K562 (cell line): ENCODE measurements at regions not wholly inside any gene's neighbourhood (a gene's known extent, or its start where the extent isn't known, plus 50 kb on each side); places are given as distances from the start of the nearest gene placed in this dataset.
A peak's percentile ranks its signal among the peaks of the same experiment; 100 is the strongest.

Experiments used
- ATAC-seq: fragments of 200-7000 bp; cut with Tn5 transposase; 3 replicates; pipeline ENCODE4 v1.9.1; 2020; ENCODE audit warnings: moderate library complexity
- BruUV-seq: library from RNA; stranded (reverse); fragments of 400-500 nt; replicated peaks from 2 replicates; lab custom pipeline; 2021; lab: Mats Ljungman, UMichigan
- CTCF ChIA-PET: fragments of 300-600 bp; formaldehyde crosslinking; extraction: SDS; loops from one replicate; lab custom pipeline; 2021; ENCODE audit warnings: low intra/inter-chr PET ratio; lab: Yijun Ruan, JAX
- POLR2A ChIA-PET: fragments of 300-600, 350-650 bp; sonication (Branson Sonifier 250); formaldehyde crosslinking; extraction: SDS; loops from one replicate; lab custom pipeline; 2021; ENCODE audit warnings: antibody characterized with exemption, inconsistent platforms; lab: Yijun Ruan, JAX
- DNase-seq, 4 experiments: peaks; one replicate each; pipeline versions ENCODE4 v3.0.0 to v3.0.0-alpha.2; 2011 to 2018; ENCODE audit warnings: low spot score in 3 of 4, mixed read lengths in 3 of 4; ENCODE audit errors: extremely low read depth in 1 of 4
- FAIRE-seq: peaks from 2 replicates; lab custom pipeline; 2011; peaks lifted over from hg19 to GRCh38; lab: Jason Lieb, UNC
- H2AFZ ChIP-seq: 2 replicates; pipeline ENCODE4 v1.6.0; 2011; ENCODE audit warnings: low read depth, low read length, control low read depth, inconsistent platforms
- H3K27ac ChIP-seq: fragments of 200-600 bp; 3 replicates; pipeline ENCODE4 v1.8.0; 2011; ENCODE audit warnings: low read depth, mild to moderate bottlenecking, control low read depth, inconsistent platforms, low read length, moderate library complexity, mixed read lengths; ENCODE audit errors: extremely low read depth
- H3K27me3 ChIP-seq, 2 experiments: fragments of 300-600 bp in 1 of 2; 2 replicates in 1 of 2; 3 replicates in 1 of 2; pipeline versions ENCODE4 v1.6.0 to v1.8.0; 2011; ENCODE audit warnings: inconsistent platforms in 2 of 2, low read length in 2 of 2, mild to moderate bottlenecking in 1 of 2, mixed read lengths in 1 of 2, moderate library complexity in 1 of 2; ENCODE audit not compliant: control insufficient read depth in 2 of 2, insufficient read depth in 2 of 2
- H3K36me3 ChIP-seq: fragments of 300-600 bp; 3 replicates; pipeline ENCODE4 v1.8.0; 2011; ENCODE audit warnings: mild to moderate bottlenecking, low read length, inconsistent platforms; ENCODE audit not compliant: control insufficient read depth, insufficient read depth
- H3K4me1 ChIP-seq, 2 experiments: fragments of 200-600 bp in 1 of 2; replicated peaks in 1 of 2; 2 replicates in 1 of 2; 3 replicates in 1 of 2; pipeline versions ENCODE4 v1.5.1 to v1.8.0; 2011; ENCODE audit warnings: inconsistent platforms in 2 of 2, low read length in 2 of 2, mild to moderate bottlenecking in 1 of 2, mixed read lengths in 1 of 2, moderate library complexity in 1 of 2; ENCODE audit not compliant: control insufficient read depth in 2 of 2, insufficient read depth in 2 of 2
- H3K4me2 ChIP-seq: 2 replicates; pipeline ENCODE4 v1.6.1; 2011; ENCODE audit warnings: low read length, control low read depth, inconsistent platforms, mixed read lengths; ENCODE audit not compliant: insufficient read depth
- H3K4me3 ChIP-seq: fragments of 200-600 bp; sonication (generic), shearing (Covaris generic); 2 replicates; pipeline ENCODE4 v1.5.1; 2016; ENCODE audit warnings: control low read depth, inconsistent platforms
- H3K79me2 ChIP-seq: fragments of 200-600 bp; 3 replicates; pipeline ENCODE4 v1.8.0; 2011; ENCODE audit warnings: low read length, inconsistent platforms; ENCODE audit not compliant: control insufficient read depth, insufficient read depth
- H3K9ac ChIP-seq, 2 experiments: 2 replicates each; pipeline versions ENCODE4 v1.6.0 to v1.6.1; 2011; ENCODE audit warnings: low read depth in 2 of 2, low read length in 2 of 2, control low read depth in 1 of 2, inconsistent platforms in 1 of 2, mild to moderate bottlenecking in 1 of 2, mixed read lengths in 1 of 2; ENCODE audit not compliant: insufficient read depth in 1 of 2
- H3K9me1 ChIP-seq: one replicate; pipeline ENCODE4 v1.6.0; 2011; ENCODE audit warnings: inconsistent platforms, mild to moderate bottlenecking, low read length, moderate library complexity; ENCODE audit not compliant: control insufficient read depth, insufficient read depth
- H3K9me3 ChIP-seq: replicated peaks from 2 replicates; pipeline ENCODE4 v1.5.1; 2011; ENCODE audit warnings: low read depth, low read length, inconsistent platforms; ENCODE audit not compliant: control insufficient read depth, insufficient read depth
- H4K20me1 ChIP-seq: replicated peaks from 2 replicates; pipeline ENCODE4 v1.6.1; 2011; ENCODE audit warnings: low read length, inconsistent platforms, mixed read lengths; ENCODE audit not compliant: control insufficient read depth, insufficient read depth
- CEBPB ChIP-seq: fragments of 450-650 bp; IDR thresholded peaks from 2 replicates; pipeline ENCODE4 v1.6.1; 2016; ENCODE audit warnings: missing genetic modification characterization, missing compliant biosample characterization
- HDAC1 ChIP-seq, 2 experiments: fragments of 450-650 bp; IDR thresholded peaks; 2 replicates each; pipeline ENCODE4 v1.6.1; 2016 to 2017; ENCODE audit warnings: inconsistent platforms in 1 of 2, mild to moderate bottlenecking in 1 of 2, moderate library complexity in 1 of 2
- PCBP1 ChIP-seq: fragments of 200-400 bp; formaldehyde crosslinking; IDR thresholded peaks from 2 replicates; pipeline ENCODE4 v1.6.1; 2018; ENCODE audit warnings: mild to moderate bottlenecking, low read depth, low read length; ENCODE audit not compliant: poor library complexity, severe bottlenecking
- SIX5 ChIP-seq, 2 experiments: IDR thresholded peaks; 2 replicates each; pipeline ENCODE4 v1.6.1; 2011; ENCODE audit warnings: low read length in 2 of 2, borderline replicate concordance in 1 of 2, low read depth in 1 of 2, mild to moderate bottlenecking in 1 of 2, moderate library complexity in 1 of 2; ENCODE audit not compliant: insufficient read depth in 1 of 2
- TFAP4 ChIP-seq: sonication (generic); formaldehyde crosslinking; IDR thresholded peaks from 2 replicates; pipeline ENCODE4 v1.8.0; 2022; ENCODE audit warnings: missing genetic modification reagents, mild to moderate bottlenecking, moderate library complexity, borderline replicate concordance
- XRCC4 ChIP-seq: IDR thresholded peaks from one replicate; pipeline ENCODE4 v1.6.1; 2011; ENCODE audit not compliant: insufficient read depth, insufficient read length; ENCODE audit errors: extremely low read depth
- ZNF253 ChIP-seq: fragments of 250-450 bp; sonication (Bioruptor Pico); conservative IDR thresholded peaks from 2 replicates; pipeline ENCODE4 v1.6.1; 2021; ENCODE audit warnings: mild to moderate bottlenecking
- WGBS: fragments of 100-300 bp; shearing (Covaris generic); methylation state at CpG from one replicate; pipeline ENCODE4 v1.1.6; 2016; ENCODE audit warnings: low coverage, mixed read lengths; ENCODE audit not compliant: insufficient coverage; ENCODE audit errors: missing lambda C conversion rate; 5-methylcytosine and 5-hydroxymethylcytosine counted together
- in situ Hi-C: fragments of 300-500 bp; cut with MboI; formaldehyde crosslinking; loops from 4 replicates; pipeline ENCODE4 v1.15.0; 2018; ENCODE audit warnings: inconsistent platforms, mixed read lengths
- intact Hi-C: fragments of 100-400 bp; cut with micrococcal nuclease; formaldehyde crosslinking; loops from 2 replicates; pipeline ENCODE4 v1.14.2; 2022
- TF ChIP-seq, protein P1 (sequence below): fragments of 250-450 bp; sonication (Bioruptor Pico); IDR thresholded peaks from 2 replicates; pipeline ENCODE4 v1.5.0; 2021

- intact Hi-C loops (no loop called here), in situ Hi-C loops (no loop called here)
- no peak overlapping the region for H3K4me3 ChIP-seq
- no peaks in the 10 kb centered on the region for H4K20me1 ChIP-seq
- peak; percentile 100 for ATAC-seq
- H3K9ac ChIP-seq, result no peak overlapping the region
- peak; percentile 64 to 78 (median 76) for DNase-seq
- CTCF ChIA-PET, result no interaction called here
- H2AFZ ChIP-seq, result no peak overlapping the region
- POLR2A ChIA-PET, result no interaction called here
- no peak overlapping the region for H3K27ac ChIP-seq
- peak; percentile 58 for FAIRE-seq
- 2% methylated on average over 7 of the region's 7 CpGs for WGBS
- BruUV-seq, result no TSS peak
- H3K79me2 ChIP-seq, result no peaks in the 10 kb centered on the region
- H3K9me3 ChIP-seq, result no peaks in the 10 kb centered on the region
- H3K9me1 ChIP-seq, result no peaks in the 10 kb centered on the region
- TF ChIP-seq, protein P1, sequence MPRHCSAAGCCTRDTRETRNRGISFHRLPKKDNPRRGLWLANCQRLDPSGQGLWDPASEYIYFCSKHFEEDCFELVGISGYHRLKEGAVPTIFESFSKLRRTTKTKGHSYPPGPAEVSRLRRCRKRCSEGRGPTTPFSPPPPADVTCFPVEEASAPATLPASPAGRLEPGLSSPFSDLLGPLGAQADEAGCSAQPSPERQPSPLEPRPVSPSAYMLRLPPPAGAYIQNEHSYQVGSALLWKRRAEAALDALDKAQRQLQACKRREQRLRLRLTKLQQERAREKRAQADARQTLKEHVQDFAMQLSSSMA, result no peak
- peak; percentile 82 for TF ChIP-seq CEBPB (tag)
- TF ChIP-seq HDAC1 (IDR thresholded peaks at IDR 0.05), result no peak
- TF ChIP-seq SIX5 (IDR thresholded peaks at IDR 0.05; ENCODE audit: borderline replicate concordance in 1 of 2, insufficient read depth in 1 of 2, low read depth in 1 of 2, low read length in 2 of 2), result no peak
- TF ChIP-seq PCBP1, result no peak
- peak; percentile 29; the same call in 1 of the 2 replicates for TF ChIP-seq TFAP4
- TF ChIP-seq ZNF253, result no peak
- no peak for TF ChIP-seq XRCC4
- H3K4me1 ChIP-seq, result no peaks in the 10 kb centered on the region
- H3K4me2 ChIP-seq, result no peak overlapping the region
- H3K36me3 ChIP-seq, result no peaks in the 10 kb centered on the region
- H3K27me3 ChIP-seq, result no peaks in the 10 kb centered on the region; a peak in 1 of 5 replicates
Observed at GRCh38 chr10:62724465-62724864, 80.1 kb upstream of the ADO start.
